Suppressor macrophage treated with lipopolysaccharide for 1 hour (primary cell): ENCODE measurements at regions not wholly inside any gene's neighbourhood (a gene's known extent, or its start where the extent isn't known, plus 50 kb on each side); places are given as distances from the start of the nearest gene placed in this dataset.
A peak's percentile ranks its signal among the peaks of the same experiment; 100 is the strongest.

Source experiments
- DNase-seq, 3 donors: peaks; one replicate each; pipeline ENCODE4 v3.0.0-alpha.2; 2020 to 2022

- no peak for DNase-seq
Measured at GRCh38 chr18:57202881-57203280, 56.0 kb downstream of the BOD1L2 start.

DNA sequence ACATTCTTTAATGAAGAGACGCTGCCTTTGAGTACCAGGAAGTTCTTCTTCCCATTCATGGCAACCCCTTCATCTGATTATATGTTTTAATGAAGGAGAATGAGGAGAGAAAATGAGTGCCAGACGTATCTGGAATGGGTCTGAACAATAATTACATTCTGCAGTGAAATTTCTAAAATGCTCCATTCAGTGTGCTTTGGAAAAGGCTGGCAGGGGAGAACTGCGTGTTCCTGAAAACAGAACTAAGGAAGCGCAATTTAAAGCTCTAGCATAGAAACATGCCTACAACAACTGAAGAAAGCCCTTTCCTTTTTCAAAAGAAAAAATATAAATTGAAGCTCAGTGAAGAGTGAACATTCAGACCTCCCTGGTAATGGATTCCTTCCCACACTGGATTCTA, 58.8 kb downstream of the BOD1L2 start:
- DNase-seq = no peak

GRCh38 chr18:57207124-57207916, 60.4 kb downstream of the BOD1L2 start:
- DNase-seq = no peak

GRCh38 chr18:57208047-57208446, 61.2 kb downstream of the BOD1L2 start:
- DNase-seq = no peak

DNA sequence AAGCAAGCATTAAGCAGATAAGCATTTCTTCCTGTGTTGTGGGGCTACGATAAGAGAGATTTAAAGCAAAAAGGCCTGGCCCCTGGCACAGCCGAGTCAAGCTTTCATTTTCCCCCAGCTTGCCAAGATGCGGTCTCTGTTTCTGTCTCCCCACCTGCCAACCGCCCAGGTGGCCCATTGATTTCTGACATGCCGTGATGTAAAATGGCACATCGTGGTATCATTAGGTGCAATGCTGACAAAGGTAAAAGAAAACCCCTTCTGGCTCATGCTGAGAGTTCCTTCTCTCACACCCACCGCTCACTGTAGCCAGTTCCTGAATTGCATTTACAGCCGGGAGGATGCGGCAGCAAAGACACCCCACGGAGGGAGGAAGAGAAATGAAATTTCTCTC, 62.8 kb downstream of the BOD1L2 start:
- peak in 2 of 3 donors; percentile 3 to 19 for DNase-seq

DNA sequence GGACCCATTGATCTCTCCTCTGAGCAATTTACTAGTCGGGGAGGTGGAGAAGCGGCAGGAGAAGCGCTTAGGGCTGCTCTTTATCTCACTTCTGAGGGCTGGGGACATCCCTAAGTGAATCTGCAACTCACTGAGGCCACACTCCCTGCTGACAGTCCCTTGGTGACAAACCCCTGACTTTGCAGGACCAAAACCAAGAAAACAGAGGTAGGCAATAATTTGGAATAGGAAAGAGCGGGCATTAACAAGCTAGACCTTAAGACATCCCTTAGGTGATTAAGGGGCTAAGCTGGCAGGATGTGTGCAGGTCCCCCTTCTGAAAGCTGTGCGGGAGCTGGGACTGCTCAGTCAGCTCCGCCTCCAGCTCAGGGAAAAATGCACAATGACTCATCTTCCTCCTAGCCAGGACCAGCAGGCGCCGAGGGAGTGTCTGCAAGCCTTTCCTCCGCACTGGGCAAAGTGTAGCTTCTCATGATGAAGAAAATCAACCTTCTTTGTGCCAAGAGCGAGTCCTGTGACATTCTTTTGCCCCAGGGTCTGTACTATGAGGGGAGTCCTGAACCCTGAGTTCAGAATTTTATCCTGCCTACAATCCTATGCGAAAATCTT, 63.3 kb downstream of the BOD1L2 start:
- peak; percentile 51 to 69 (median 54) for DNase-seq

DNA sequence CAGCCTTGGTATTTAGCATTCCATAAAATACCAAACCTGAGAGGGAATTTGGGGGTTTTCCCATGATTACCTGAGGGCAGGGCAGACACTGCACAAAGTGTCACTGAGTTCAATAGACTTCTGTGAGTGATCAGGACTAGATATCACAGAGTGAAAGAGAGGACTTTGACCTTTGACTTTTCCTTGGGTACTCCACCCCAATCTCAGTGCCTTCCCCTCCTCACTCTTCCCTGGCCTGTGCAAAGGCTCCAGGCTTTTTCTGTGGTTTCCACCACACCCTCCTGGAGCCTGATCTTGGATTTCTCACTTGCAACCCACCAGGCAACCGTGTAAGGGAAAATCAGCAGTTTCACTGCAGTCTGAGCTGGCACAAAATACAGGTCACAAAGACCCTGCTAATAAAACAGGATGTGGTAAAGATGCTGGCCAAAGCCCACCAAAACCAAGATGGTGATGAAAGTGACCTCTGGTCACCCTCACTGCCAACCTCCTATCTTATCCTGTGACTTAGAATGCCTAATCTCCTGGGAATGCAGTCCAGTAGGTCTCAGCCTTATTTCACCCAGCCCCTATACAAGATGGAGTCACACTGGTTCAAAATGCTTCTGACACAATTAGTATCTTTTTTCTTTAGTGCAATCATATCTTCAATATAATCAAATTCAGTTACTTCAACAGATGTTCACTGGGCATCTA, 64.0 kb downstream of the BOD1L2 start:
- DNase-seq = no peak

DNA sequence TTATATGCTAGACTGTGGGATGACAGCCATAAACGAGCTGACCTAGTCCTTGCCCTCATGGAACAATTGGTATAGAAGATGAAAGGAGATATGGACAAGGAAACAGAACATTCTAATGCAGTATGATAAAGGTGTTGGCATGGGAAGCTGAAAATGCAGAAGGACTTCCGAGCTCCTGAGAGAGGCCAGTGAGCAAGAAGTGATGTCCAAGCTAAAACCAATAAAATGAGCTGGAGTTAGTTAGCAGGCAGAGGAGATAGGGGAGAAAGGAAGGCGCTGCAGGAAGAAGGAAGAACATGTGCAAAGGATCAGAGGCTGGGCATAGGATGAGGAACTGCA, 64.5 kb downstream of the BOD1L2 start:
- no peak for DNase-seq

- no peak for DNase-seq
Measured at GRCh38 chr18:57211776-57212175, 64.9 kb downstream of the BOD1L2 start.

DNA sequence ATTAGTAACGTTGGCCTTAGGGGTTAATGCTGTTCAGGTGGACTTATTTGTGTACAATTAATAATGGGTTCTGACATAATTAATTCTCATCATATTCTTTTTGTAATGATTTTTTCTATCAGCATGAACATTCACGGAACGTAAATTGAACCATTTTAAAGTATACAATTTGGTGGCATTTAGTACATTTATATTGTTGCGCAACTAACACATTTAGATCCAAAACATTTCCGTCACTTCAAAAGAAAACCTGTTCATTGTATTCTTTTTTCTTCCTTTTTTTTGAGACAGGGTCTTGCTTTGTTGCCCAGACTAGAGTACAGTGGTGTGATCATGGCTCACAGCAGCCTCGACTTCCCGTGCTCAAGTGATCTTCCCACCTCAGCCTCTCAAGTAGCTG, 65.8 kb downstream of the BOD1L2 start:
- DNase-seq = no peak

- DNase-seq = no peak
Measured at GRCh38 chr18:57214976-57215375, 68.1 kb downstream of the BOD1L2 start.

DNA sequence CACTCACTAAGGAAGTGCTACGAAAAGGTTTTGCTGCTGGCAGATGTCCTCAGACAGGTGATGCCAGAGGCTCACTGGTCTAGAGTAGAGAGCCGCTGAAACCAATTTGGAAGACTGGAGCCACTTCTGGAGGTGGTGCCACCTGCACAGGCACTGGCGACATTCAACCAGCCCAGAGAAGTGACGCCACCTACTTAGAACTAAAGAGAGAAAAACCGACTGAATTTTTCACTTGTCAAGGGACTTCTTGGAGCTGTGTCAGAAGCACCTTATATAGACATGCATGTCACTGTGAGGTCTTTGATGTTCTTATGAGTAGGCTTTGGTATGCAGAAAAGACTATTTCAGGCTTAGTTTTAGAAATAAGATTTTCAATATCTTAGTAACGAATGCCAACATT, 71.4 kb downstream of the BOD1L2 start:
- no peak for DNase-seq

DNA sequence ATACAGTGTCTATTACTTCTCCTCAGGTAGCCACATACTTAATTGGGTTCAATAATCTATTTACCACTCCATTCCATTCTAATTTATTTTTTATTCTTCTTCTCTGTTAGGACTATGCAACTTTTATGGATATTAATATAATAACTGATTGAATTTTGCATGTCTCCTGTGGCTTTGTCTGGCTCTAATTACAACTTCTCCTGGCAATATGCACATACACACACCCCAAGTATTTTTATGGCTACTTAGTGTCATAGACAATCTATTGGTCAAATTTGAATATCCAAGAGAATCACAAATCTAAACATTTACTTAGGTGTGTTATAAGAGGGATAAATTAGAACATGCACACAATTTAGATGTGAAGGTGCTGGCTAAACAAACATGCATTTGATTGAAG, 73.1 kb downstream of the BOD1L2 start:
- no peak for DNase-seq

DNA sequence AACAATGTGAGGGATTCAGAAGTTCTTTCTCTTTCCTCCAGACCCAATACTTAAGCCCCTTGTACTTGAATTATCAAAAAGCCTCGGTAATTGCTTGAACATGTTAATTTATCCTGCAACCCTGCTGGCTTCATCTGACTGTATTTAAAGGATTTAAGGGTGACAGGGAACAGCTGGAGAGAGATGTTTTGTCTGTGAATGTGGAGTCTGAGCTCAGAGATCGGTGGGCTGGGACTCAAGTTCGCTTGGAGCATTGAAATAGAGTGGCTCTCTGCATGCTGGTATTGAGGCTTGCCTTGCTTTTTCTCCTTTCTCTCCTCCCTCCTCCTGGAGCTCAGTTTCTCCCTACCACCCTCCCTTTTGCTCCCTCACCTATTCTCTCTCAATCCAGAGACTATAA, 73.6 kb downstream of the BOD1L2 start:
- DNase-seq = no peak

DNA sequence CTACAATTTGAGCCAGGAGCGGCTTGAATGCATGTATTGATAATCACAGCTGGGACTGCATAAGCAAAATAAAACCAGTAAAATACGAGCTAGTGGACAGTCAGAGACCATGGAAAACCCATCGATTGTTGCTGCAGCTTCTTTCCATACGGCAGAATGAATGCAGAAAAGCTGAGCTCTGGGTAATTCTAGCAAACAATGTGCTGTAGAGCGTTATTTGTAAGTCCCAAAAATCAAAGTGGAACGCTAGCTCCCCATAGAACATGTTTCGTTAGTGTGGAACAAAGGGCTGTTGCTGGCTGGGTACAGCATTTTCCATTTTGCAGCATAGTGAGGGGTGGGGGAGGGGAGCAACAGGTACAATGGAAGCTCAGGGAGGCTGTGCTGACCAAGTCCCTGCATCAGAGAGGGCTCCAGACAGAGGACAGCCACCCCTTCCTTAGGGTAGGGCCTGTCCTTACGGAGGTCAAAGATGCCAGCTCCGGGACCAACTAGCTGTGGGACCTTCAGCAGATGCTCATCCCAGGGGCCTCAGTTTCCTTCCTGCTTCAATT, 74.1 kb downstream of the BOD1L2 start:
- no peak for DNase-seq

- no peak for DNase-seq
Measured at GRCh38 chr18:57223144-57223870, 76.4 kb downstream of the BOD1L2 start.

GRCh38 chr18:57230861-57231585, 84.1 kb downstream of the BOD1L2 start:
- DNase-seq = no peak

- DNase-seq = no peak
Measured at GRCh38 chr18:57231864-57232263, 85.0 kb downstream of the BOD1L2 start.

- no peak for DNase-seq
Measured at GRCh38 chr18:57234346-57234745, 87.5 kb downstream of the BOD1L2 start.

DNA sequence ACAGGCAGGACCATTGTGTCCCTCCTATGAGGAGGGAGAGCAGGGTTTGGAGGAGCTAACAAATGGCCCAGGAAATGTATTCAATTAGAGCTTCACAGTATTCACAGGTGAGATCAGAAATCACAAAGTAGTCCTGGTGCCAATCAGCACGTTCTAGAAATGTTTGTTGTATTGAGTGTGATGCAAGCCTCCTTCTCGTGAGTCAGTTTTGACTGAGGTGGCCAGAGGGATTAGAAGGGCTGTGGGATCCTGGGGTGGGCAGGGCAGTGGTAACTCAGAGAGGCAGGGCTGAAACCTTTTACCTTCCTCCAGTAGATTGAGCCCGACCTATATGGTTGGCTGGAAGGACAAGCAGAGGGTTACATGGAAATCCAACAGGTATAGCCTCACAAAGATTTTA, 95.0 kb downstream of the BOD1L2 start:
- DNase-seq = no peak

DNA sequence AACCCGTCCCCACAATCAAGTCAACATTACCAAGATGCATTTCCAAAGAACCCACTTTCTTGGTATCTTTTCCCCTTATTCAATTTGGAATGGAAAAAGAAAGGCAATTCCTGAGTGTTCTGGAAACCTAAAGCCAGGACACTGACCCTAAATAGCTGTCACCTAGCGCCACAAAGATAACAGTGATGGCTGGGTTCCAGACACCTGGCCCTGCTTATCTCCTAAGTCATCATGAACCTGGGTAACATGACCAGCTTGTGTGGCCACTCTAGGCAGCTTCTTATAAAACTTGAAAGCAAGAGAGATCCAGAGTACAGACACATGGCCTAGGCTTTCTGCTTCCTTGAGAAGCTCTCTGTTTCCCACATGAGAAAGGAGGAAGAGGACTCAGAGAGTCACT, 95.4 kb downstream of the BOD1L2 start:
- DNase-seq = no peak

GRCh38 chr18:57243624-57244179, 96.8 kb downstream of the BOD1L2 start:
- DNase-seq = no peak
